Common myeloid progenitor, CD34-positive (primary cell): ENCODE measurements at regions not wholly inside any gene's neighbourhood (a gene's known extent, or its start where the extent isn't known, plus 50 kb on each side); places are given as distances from the start of the nearest gene placed in this dataset.

ENCODE experiments used
- CTCF ChIA-PET: fragments of 350-600 bp; sonication (Branson Sonifier 250); formaldehyde crosslinking; loops from one replicate; lab custom pipeline; 2021; ENCODE audit warnings: antibody characterized with exemption; lab: Charles Lee
- POLR2A ChIA-PET: fragments of 350-600 bp; sonication (Branson Sonifier 250); formaldehyde crosslinking; loops from one replicate; lab custom pipeline; 2021; ENCODE audit warnings: antibody characterized with exemption; lab: Charles Lee
- DNase-seq, 3 donors: peaks; one replicate each; pipeline versions ENCODE4 v3.0.0 to v3.0.0-alpha.2; 2013
- H3K27ac ChIP-seq, 2 experiments: 1 replicate in 1 of 2; 2 replicates in 1 of 2; pipeline ENCODE4 v1.7.0; 2013; ENCODE audit warnings: inconsistent platforms in 2 of 2, low read length in 2 of 2, mild to moderate bottlenecking in 2 of 2, low read depth in 1 of 2, moderate library complexity in 1 of 2; ENCODE audit not compliant: severe bottlenecking in 2 of 2, insufficient read depth in 1 of 2, poor library complexity in 1 of 2
- H3K27me3 ChIP-seq, 5 experiments: replicated peaks in 2 of 5; 1 replicate in 3 of 5; 2 replicates in 2 of 5; pipeline versions ENCODE4 v1.6.1 to v1.7.0; 2013; ENCODE audit warnings: low read length in 4 of 5, mild to moderate bottlenecking in 2 of 5, moderate library complexity in 2 of 5, inconsistent platforms in 1 of 5; ENCODE audit not compliant: insufficient read depth in 5 of 5, control insufficient read depth in 4 of 5
- H3K36me3 ChIP-seq, 4 experiments: 1 replicate in 2 of 4; 2 replicates in 2 of 4; pipeline versions ENCODE4 v1.6.1 to v1.7.0; 2013; ENCODE audit warnings: low read length in 3 of 4, control low read depth in 1 of 4, mild to moderate bottlenecking in 1 of 4; ENCODE audit not compliant: control insufficient read depth in 4 of 4, insufficient read depth in 4 of 4
- H3K4me1 ChIP-seq, 4 experiments: 1 replicate in 3 of 4; 2 replicates in 1 of 4; pipeline versions ENCODE4 v1.6.1 to v1.7.1; 2013; ENCODE audit warnings: low read length in 3 of 4, mild to moderate bottlenecking in 3 of 4, control low read depth in 1 of 4, inconsistent platforms in 1 of 4, moderate library complexity in 1 of 4; ENCODE audit not compliant: control insufficient read depth in 4 of 4, insufficient read depth in 4 of 4; ENCODE audit errors: control extremely low read depth in 1 of 4
- H3K4me3 ChIP-seq, 7 experiments: 1 replicate in 4 of 7; 2 replicates in 3 of 7; pipeline versions ENCODE4 v1.5.1 to v1.7.0; 2013; ENCODE audit warnings: mild to moderate bottlenecking in 7 of 7, low read length in 6 of 7, moderate library complexity in 6 of 7, inconsistent platforms in 2 of 7, low read depth in 2 of 7, control low read depth in 1 of 7; ENCODE audit not compliant: insufficient read depth in 4 of 7, control insufficient read depth in 1 of 7; ENCODE audit errors: extremely low read depth in 1 of 7
- H3K9me3 ChIP-seq, 5 experiments: 1 replicate in 4 of 5; 2 replicates in 1 of 5; pipeline versions ENCODE4 v1.6.1 to v1.7.1; 2013; ENCODE audit warnings: low read length in 4 of 5, mild to moderate bottlenecking in 2 of 5, inconsistent platforms in 1 of 5, low read depth in 1 of 5, moderate library complexity in 1 of 5; ENCODE audit not compliant: control insufficient read depth in 4 of 5, insufficient read depth in 2 of 5; ENCODE audit errors: control extremely low read depth in 1 of 5
- WGBS: methylation state at CpG from one replicate; pipeline ENCODE4 v1.1.5; 2013; ENCODE audit not compliant: insufficient coverage; 5-methylcytosine and 5-hydroxymethylcytosine counted together

- 100% methylated on average over 1 of the region's 1 CpG for WGBS
- Histone ChIP-seq H3K9me3 (no peaks in the 10 kb centered on the region), H3K4me1 (no peaks in the 10 kb centered on the region), H3K27ac (no peak overlapping the region), H3K36me3 (no peaks in the 10 kb centered on the region), H3K4me3 (no peak overlapping the region), H3K27me3 (no peaks in the 10 kb centered on the region)
- DNase-seq = no peak
- ChIA-PET POLR2A (no interaction called here), CTCF (interaction anchor here (1.6 kb wide), 1 partner anchor 596 kb away, joined by 7 read pairs; no protein-coding TSS in a partner anchor)
Observed at GRCh38 chr4:85151371-85151770, 184.9 kb upstream of the WDFY3 start.

GRCh38 chr4:85151786-85152185 lies 185.3 kb upstream of the WDFY3 start:
- CTCF ChIA-PET = interaction anchor here (1.6 kb wide), 1 partner anchor 596 kb away, joined by 7 read pairs; no protein-coding TSS in a partner anchor
- 100% methylated on average over 1 of the region's 2 CpGs for WGBS
- no peaks in the 10 kb centered on the region for H3K27me3 ChIP-seq
- no peak overlapping the region for H3K27ac ChIP-seq
- H3K36me3 ChIP-seq = no peaks in the 10 kb centered on the region
- DNase-seq = no peak
- POLR2A ChIA-PET = no interaction called here
- H3K9me3 ChIP-seq = no peaks in the 10 kb centered on the region
- no peak overlapping the region for H3K4me3 ChIP-seq
- H3K4me1 ChIP-seq = no peaks in the 10 kb centered on the region

- POLR2A ChIA-PET = no interaction called here
- CTCF ChIA-PET = interaction anchor here (1.6 kb wide), 1 partner anchor 595 kb away, joined by 7 read pairs; no protein-coding TSS in a partner anchor
- 100% methylated on average over 3 of the region's 3 CpGs for WGBS
Observed at GRCh38 chr4:85152480-85152879, 186.0 kb upstream of the WDFY3 start.

GRCh38 chr4:85153221-85153620 lies 186.7 kb upstream of the WDFY3 start:
- Histone ChIP-seq H3K9me3 (no peaks in the 10 kb centered on the region), H3K4me1 (no peaks in the 10 kb centered on the region), H3K27ac (no peak overlapping the region), H3K36me3 (no peaks in the 10 kb centered on the region), H3K27me3 (no peaks in the 10 kb centered on the region), H3K4me3 (no peak overlapping the region)
- 33% methylated on average over 1 of the region's 1 CpG for WGBS
- no peak for DNase-seq
- CTCF ChIA-PET = interaction anchor here (0.7 kb wide), 1 partner anchor 218 kb away, joined by 3 read pairs; no protein-coding TSS in a partner anchor
- POLR2A ChIA-PET = interaction anchor here (0.6 kb wide), 1 partner anchor 219 kb away, joined by 4 read pairs; no protein-coding TSS in a partner anchor

More at GRCh38 chr4:85152480-85152879, 186.0 kb upstream of the WDFY3 start:
- Histone ChIP-seq H3K4me3 (no peak overlapping the region), H3K36me3 (no peaks in the 10 kb centered on the region), H3K9me3 (no peaks in the 10 kb centered on the region), H3K4me1 (no peaks in the 10 kb centered on the region), H3K27me3 (no peaks in the 10 kb centered on the region), H3K27ac (no peak overlapping the region)
- DNase-seq = no peak

GRCh38 chr4:85154591-85154990 lies 188.1 kb upstream of the WDFY3 start:
- Histone ChIP-seq H3K36me3 (no peaks in the 10 kb centered on the region), H3K9me3 (no peaks in the 10 kb centered on the region), H3K4me1 (no peaks in the 10 kb centered on the region), H3K27ac (no peak overlapping the region), H3K27me3 (no peaks in the 10 kb centered on the region), H3K4me3 (no peak overlapping the region)
- POLR2A ChIA-PET = no interaction called here
- CTCF ChIA-PET = no interaction called here
- DNase-seq = no peak
- 100% methylated on average over 1 of the region's 1 CpG for WGBS

- no peaks in the 10 kb centered on the region for H3K36me3 ChIP-seq
- no peak for DNase-seq
- no peaks in the 10 kb centered on the region for H3K4me1 ChIP-seq
- H3K9me3 ChIP-seq = no peaks in the 10 kb centered on the region
- ChIA-PET CTCF (no interaction called here), POLR2A (interaction anchor here (0.6 kb wide), 1 partner anchor 35 kb away, joined by 3 read pairs; no protein-coding TSS in a partner anchor)
- WGBS = 90% methylated on average over 2 of the region's 2 CpGs
- no peak overlapping the region for H3K27ac ChIP-seq
- no peaks in the 10 kb centered on the region for H3K27me3 ChIP-seq
- no peak overlapping the region for H3K4me3 ChIP-seq
Observed at GRCh38 chr4:85165808-85166207, 199.3 kb upstream of the WDFY3 start.

GRCh38 chr4:85166318-85166717 lies 199.8 kb upstream of the WDFY3 start:
- H3K27me3 ChIP-seq = no peaks in the 10 kb centered on the region
- ChIA-PET POLR2A (interaction anchor here (0.6 kb wide), 1 partner anchor 36 kb away, joined by 3 read pairs; no protein-coding TSS in a partner anchor), CTCF (no interaction called here)
- no peaks in the 10 kb centered on the region for H3K36me3 ChIP-seq
- no peaks in the 10 kb centered on the region for H3K9me3 ChIP-seq
- H3K27ac ChIP-seq = no peak overlapping the region
- 64% methylated on average over 3 of the region's 3 CpGs for WGBS
- H3K4me1 ChIP-seq = no peaks in the 10 kb centered on the region
- H3K4me3 ChIP-seq = no peak overlapping the region
- no peak for DNase-seq
